ENCODE measurements at regions not wholly inside any gene's neighbourhood (a gene's known extent, or its start where the extent isn't known, plus 50 kb on each side); places are given as distances from the start of the nearest gene placed in this dataset.
A peak's percentile ranks its signal among the peaks of the same experiment; 100 is the strongest.

- DNase-seq = no peak
Measured at GRCh38 chr13:91132381-91132780, 215.1 kb upstream of the MIR17HG start.

GRCh38 chr13:91132786-91133185 lies 214.7 kb upstream of the MIR17HG start:
- peak in 2 of 3 donors; percentile 73 to 84 for DNase-seq

- peak in 2 of 3 donors; percentile 68 to 73 for DNase-seq
Measured at GRCh38 chr13:91133941-91134802, 213.3 kb upstream of the MIR17HG start.

- no peak for DNase-seq
Measured at GRCh38 chr13:91134803-91135184, 212.7 kb upstream of the MIR17HG start.

GRCh38 chr13:91135376-91135775 lies 212.1 kb upstream of the MIR17HG start:
- DNase-seq = no peak

- DNase-seq = no peak
Measured at GRCh38 chr13:91135968-91136367, 211.5 kb upstream of the MIR17HG start.

GRCh38 chr13:91136806-91137205 lies 210.7 kb upstream of the MIR17HG start:
- DNase-seq = peak in 1 of 3 donors; percentile 27

- no peak for DNase-seq
Measured at GRCh38 chr13:91139232-91139631, 208.3 kb upstream of the MIR17HG start.

- DNase-seq = no peak
Measured at GRCh38 chr13:91141543-91142061, 205.9 kb upstream of the MIR17HG start.

GRCh38 chr13:91142572-91142971 lies 204.9 kb upstream of the MIR17HG start:
- DNase-seq = peak in 2 of 3 donors; percentile 68 to 78

GRCh38 chr13:91144054-91144453 lies 203.4 kb upstream of the MIR17HG start:
- DNase-seq = peak in 1 of 3 donors; percentile 59

GRCh38 chr13:91144486-91144885 lies 203.0 kb upstream of the MIR17HG start:
- DNase-seq = peak in 1 of 3 donors; percentile 58

GRCh38 chr13:91145571-91146205 lies 201.8 kb upstream of the MIR17HG start:
- peak in 1 of 3 donors; percentile 37 for DNase-seq

GRCh38 chr13:91146601-91147000 lies 200.9 kb upstream of the MIR17HG start:
- peak in 1 of 3 donors; percentile 39 for DNase-seq

GRCh38 chr13:91148098-91148497 lies 199.4 kb upstream of the MIR17HG start:
- no peak for DNase-seq

GRCh38 chr13:91151921-91152320 lies 195.6 kb upstream of the MIR17HG start:
- DNase-seq = peak in 1 of 3 donors; percentile 47

- peak in 2 of 3 donors; percentile 57 to 76 for DNase-seq
Measured at GRCh38 chr13:91153372-91153771, 194.1 kb upstream of the MIR17HG start.

- peak in 1 of 3 donors; percentile 17 for DNase-seq
Measured at GRCh38 chr13:91154558-91155353, 192.7 kb upstream of the MIR17HG start.

GRCh38 chr13:91155512-91156114 lies 191.9 kb upstream of the MIR17HG start:
- no peak for DNase-seq

- DNase-seq = peak in 1 of 3 donors; percentile 22
Measured at GRCh38 chr13:91157273-91158016, 190.0 kb upstream of the MIR17HG start.

- DNase-seq = peak in 1 of 3 donors; percentile 57
Measured at GRCh38 chr13:91158017-91158395, 189.5 kb upstream of the MIR17HG start.
